Forelimb muscle (tissue), 1 donor: ENCODE measurements at regions not wholly inside any gene's neighbourhood (a gene's known extent, or its start where the extent isn't known, plus 50 kb on each side); places are given as distances from the start of the nearest gene placed in this dataset.
A peak's percentile ranks its signal among the peaks of the same experiment; 100 is the strongest.

ENCODE experiments used
- DNase-seq: peaks from one replicate; pipeline ENCODE4 v3.0.0-alpha.2; 2013; ENCODE audit warnings: low read depth

- DNase-seq = peak; percentile 32
These were observed 164.9 kb downstream of the DHX15 start for GRCh38 chr4:24419181-24420034.

DNA sequence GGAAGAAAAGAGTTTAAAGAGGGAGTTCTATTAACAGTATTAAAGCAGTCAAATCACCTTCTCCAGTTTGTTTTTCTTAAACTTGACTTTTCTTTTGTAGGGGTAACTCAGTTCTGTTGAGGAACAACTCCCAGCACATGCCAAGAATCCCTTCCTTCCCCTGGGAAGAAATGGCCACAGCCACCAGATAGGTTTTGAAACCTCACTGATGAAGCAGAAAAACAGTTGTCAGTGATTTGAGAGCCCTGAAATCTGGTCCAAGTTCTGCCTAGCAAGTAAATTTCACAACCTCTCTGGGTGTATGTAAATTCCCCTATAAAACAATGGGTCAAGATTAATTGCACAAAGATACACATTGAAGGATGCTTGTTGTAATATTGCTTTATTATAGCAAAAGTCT, 167.1 kb downstream of the DHX15 start:
- no peak for DNase-seq

DNA sequence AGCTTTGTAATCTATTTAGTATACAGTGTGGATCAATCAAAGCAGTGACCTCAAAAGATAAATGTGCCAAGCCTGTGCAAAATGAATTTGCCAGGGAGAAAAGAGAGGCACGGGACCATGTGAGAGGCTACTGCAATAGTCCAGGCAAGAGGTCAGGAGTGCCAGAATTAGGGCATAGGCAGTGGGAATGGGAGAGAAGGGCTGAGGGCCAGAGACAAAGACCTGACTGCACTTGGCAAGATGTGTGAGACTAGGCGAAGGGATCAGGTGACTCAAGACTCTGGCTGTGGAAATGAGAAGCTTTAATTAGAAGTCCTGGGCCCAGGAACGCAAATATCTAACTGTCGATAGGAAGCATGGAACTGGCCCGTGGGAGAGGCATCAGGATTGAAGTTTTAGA, 168.1 kb downstream of the DHX15 start:
- DNase-seq = no peak

- no peak for DNase-seq
These were observed 171.0 kb downstream of the DHX15 start for GRCh38 chr4:24413311-24413784.

GRCh38 chr4:24411806-24412205, 172.5 kb downstream of the DHX15 start:
- DNase-seq = no peak

DNA sequence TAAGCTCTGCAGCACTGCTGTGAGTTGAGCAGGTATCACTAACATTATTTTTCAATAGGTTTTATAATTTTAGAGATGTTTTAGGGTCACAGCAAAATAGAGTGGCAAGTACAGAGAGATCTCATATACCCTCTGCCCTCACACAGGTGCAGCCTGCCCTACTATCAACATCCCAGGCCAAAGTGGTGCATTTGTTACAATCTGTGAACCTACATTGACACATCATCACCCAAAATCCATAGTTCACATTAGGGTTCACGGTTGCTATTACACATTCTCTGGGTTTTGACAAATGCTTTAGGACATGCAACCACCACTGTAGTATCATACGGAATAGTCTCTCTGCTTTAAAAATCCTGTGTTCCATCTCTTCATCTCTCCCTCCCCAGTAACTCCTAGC, 173.1 kb downstream of the DHX15 start:
- DNase-seq = no peak

DNA sequence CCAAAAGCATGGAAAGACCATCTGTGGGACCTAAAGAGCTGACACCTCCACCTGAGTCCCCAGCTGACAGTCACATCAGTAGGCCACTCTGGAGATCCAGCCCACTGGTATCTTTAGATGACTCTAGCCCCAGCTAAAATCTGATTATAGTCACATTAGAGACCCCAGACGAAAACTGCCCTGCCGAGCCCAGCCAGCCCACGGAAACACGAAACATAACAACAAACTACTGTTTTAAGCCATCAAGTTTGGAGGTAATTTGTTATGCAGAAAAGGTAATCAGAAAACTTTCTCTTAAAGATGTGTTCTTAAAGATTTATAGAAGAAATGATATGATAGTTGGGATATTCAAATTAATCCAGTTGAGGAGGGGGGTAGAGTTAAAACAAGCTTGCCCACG, 175.7 kb downstream of the DHX15 start:
- no peak for DNase-seq

- DNase-seq = no peak
These were observed 178.4 kb downstream of the DHX15 start for GRCh38 chr4:24405926-24406325.

GRCh38 chr4:24405341-24405740, 179.0 kb downstream of the DHX15 start:
- DNase-seq = no peak

- DNase-seq = no peak
These were observed 180.1 kb downstream of the DHX15 start for GRCh38 chr4:24404281-24404680.

DNA sequence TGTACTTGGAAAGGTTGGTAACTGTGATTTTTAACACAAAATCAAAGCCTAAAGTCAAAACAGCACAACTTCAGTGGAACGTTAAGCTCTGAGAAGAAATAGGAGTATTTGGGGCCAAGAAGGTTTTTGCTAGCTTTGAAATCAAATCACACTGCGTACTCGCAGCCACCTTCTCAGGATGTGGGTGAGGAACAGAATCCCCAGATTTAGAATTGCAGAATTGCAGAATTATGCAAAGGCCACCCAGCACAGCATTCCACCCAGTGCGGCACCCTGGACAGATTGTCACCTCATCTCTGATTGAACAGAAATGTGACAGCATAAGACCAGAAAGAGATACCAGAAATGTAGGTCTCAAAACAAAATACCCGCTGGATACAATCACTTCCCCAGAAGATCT, 181.1 kb downstream of the DHX15 start:
- no peak for DNase-seq

GRCh38 chr4:24400537-24400936, 183.8 kb downstream of the DHX15 start:
- no peak for DNase-seq

- no peak for DNase-seq
These were observed 187.4 kb downstream of the DHX15 start for GRCh38 chr4:24396988-24397387.

DNA sequence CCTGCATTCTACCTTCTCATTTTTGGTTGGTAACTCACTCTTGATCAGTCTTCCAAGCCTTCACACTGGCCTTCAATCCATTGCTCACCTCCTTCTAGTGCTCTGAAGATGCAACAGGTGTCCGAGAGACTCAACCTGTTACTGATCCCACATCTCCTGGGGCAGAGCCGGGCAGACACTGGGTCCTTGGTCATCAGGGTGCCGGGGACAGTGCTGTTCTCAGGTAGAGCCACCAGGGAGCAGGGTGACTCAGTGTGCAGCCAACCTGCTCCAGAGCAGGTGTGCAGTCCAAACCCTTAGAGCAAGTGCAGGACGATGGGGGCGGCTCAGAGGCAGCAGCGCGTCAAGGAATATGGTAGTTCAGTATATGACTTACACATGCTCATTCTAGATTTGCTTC, 188.4 kb downstream of the DHX15 start:
- DNase-seq = no peak

DNA sequence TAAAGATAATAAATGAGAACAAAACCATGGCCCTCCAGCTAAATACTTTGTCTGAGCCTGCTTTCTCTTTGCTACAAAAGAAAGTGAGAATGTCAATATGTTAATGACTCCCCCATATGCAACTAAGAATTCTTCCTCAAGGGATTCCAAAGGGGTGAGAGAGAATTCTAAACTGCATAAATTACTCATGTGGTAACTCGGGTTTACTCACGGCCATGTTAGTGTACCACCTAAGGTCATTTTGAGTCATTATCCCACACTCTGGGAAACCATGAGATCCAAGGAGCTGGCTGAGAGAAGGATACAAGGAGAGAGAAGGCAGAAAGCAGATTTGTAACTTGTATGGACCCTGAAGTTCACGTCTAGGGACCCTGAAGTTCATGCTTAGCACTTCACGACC, 190.3 kb downstream of the DHX15 start:
- no peak for DNase-seq

GRCh38 chr4:24392613-24393012, 191.7 kb downstream of the DHX15 start:
- no peak for DNase-seq

DNA sequence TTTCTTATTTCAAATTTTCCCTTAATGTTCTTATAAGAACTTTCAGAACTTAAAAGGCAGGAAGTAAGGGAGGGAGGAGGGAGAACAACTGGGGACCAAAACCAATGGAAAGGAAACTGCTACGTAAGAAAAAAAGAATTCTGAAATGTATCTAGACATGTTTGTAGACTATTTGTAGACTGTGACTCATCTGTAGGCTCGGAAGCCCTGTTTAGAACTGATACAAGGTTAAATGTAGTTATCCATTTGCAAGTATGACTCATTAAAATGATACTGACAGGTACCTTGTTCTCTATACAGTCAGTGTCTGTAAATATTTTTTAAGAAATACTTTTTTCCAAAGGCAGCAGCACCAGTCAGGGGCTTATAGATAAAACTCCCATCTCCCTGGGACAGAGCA, 202.0 kb downstream of the DHX15 start:
- DNase-seq = no peak

DNA sequence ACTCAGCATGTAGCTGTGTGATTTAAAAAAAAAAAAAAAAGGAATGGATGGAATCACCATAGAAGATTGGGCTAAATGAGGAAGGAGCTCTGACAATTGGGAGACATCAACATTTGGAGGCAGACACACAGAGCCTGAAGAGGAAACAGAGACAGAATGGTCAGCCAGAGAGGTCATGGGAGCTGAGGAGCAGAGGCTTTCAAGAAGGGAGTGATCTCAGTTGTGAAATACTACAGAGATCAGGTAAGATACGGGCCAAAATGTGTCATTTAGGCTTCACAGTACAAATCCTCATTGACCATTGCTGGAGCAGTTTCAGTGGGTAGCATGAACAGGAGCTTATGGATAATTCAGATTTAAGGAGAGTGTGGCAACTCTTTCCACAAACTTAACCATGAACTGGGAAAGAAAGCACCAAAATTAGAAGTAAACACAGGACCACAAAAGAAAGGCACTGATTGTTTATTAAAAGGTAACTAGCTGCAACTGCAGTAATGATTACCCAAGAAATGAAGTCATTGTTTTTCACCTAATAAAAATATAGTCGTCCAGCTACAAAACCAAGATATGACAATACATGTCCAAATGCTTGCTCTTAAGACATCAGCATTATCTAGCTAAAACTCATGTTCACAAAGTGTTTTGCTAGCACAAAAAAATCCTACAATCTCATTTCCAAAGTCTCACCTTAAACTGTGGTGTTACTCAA, 203.2 kb downstream of the DHX15 start:
- DNase-seq = no peak

GRCh38 chr4:24373704-24374103, 210.7 kb downstream of the DHX15 start:
- no peak for DNase-seq

- DNase-seq = peak; percentile 82
These were observed 211.5 kb downstream of the DHX15 start for GRCh38 chr4:24372881-24373280.

GRCh38 chr4:24372341-24372740, 212.0 kb downstream of the DHX15 start:
- DNase-seq = no peak

DNA sequence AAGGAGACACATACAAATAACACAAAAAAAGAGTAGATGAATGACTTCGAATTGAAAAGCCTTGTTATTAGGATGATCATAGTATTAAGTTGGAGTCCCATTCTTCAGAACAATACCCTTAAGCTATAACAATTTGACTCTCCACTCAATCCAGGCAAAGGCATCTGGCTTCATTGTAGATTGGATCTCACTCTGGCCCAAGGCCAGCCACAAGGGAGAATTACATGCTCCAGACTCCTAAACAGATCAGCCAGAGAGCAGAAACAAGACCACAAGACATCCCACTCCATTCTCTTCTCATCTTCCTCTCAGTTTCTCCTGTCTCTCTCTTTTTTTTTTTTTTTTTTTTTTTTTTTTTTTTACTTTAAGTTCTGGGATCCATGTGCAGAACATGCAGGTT, 213.9 kb downstream of the DHX15 start:
- DNase-seq = no peak

GRCh38 chr4:24369507-24370029, 214.8 kb downstream of the DHX15 start:
- no peak for DNase-seq
